ENCODE measurements at regions not wholly inside any gene's neighbourhood (a gene's known extent, or its start where the extent isn't known, plus 50 kb on each side); places are given as distances from the start of the nearest gene placed in this dataset.

DNA sequence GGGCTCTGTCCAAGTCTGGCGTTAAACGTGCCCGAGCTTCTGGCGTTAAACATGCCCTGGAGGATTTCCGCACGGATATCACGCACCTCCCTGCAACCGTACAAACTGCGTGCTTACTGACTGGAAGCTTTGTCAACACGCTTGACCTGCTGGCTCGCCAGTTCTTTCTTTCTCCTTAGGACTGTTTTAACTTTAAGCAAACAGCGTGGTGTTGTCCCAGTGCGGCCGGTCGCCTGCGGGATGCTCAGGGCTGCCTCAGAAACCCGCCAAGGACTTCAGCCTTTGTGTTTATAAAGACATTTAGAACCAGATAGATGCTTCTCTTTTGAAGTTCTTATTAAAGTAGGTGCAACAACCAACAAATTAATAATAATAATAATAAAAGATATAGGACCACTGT is 946.0 kb downstream of the RAB28 start:
- no peaks in the 10 kb centered on the region for H3K9me3 ChIP-seq (replicated peaks; ENCODE audit: insufficient read depth, low read length)
- H2AFZ ChIP-seq (ENCODE audit: low read length), result no peak overlapping the region
- no peaks in the 10 kb centered on the region for H3K27me3 ChIP-seq (replicated peaks; ENCODE audit: insufficient read depth, low read length)
- H3K36me3 ChIP-seq (replicated peaks; ENCODE audit: insufficient read depth, low read length), result no peaks in the 10 kb centered on the region
- H3F3A ChIP-seq (ENCODE audit: insufficient read depth, low read length), result no peaks in the 10 kb centered on the region
- DNase-seq, result no peak
- H3K4me3 ChIP-seq (ENCODE audit: low read length), result no peak overlapping the region
- TF ChIP-seq EZH2 (optimal IDR thresholded peaks at IDR 0.05; ENCODE audit: low read depth, low read length), result no peak
- TF ChIP-seq, protein P1, sequence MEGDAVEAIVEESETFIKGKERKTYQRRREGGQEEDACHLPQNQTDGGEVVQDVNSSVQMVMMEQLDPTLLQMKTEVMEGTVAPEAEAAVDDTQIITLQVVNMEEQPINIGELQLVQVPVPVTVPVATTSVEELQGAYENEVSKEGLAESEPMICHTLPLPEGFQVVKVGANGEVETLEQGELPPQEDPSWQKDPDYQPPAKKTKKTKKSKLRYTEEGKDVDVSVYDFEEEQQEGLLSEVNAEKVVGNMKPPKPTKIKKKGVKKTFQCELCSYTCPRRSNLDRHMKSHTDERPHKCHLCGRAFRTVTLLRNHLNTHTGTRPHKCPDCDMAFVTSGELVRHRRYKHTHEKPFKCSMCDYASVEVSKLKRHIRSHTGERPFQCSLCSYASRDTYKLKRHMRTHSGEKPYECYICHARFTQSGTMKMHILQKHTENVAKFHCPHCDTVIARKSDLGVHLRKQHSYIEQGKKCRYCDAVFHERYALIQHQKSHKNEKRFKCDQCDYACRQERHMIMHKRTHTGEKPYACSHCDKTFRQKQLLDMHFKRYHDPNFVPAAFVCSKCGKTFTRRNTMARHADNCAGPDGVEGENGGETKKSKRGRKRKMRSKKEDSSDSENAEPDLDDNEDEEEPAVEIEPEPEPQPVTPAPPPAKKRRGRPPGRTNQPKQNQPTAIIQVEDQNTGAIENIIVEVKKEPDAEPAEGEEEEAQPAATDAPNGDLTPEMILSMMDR (IDR thresholded peaks at IDR 0.05; ENCODE audit: low read length), result no peak
- no peak for TF ChIP-seq EZH2phosphoT487 (IDR thresholded peaks at IDR 0.05; ENCODE audit: low read length)
- no peak overlapping the region for H3K4me2 ChIP-seq (ENCODE audit: low read depth, low read length)
- no peaks in the 10 kb centered on the region for H4K20me1 ChIP-seq (ENCODE audit: insufficient read depth, low read length)
- H3K9me2 ChIP-seq (replicated peaks; ENCODE audit: insufficient read depth, low read length), result no peaks in the 10 kb centered on the region
- H3K4me1 ChIP-seq (ENCODE audit: low read length), result no peaks in the 10 kb centered on the region
- no peaks in the 10 kb centered on the region for H3K79me2 ChIP-seq (ENCODE audit: low read length)
- no peak overlapping the region for H3K9ac ChIP-seq (ENCODE audit: low read length)
- no peak overlapping the region for H3K27ac ChIP-seq (ENCODE audit: low read length)

DNA sequence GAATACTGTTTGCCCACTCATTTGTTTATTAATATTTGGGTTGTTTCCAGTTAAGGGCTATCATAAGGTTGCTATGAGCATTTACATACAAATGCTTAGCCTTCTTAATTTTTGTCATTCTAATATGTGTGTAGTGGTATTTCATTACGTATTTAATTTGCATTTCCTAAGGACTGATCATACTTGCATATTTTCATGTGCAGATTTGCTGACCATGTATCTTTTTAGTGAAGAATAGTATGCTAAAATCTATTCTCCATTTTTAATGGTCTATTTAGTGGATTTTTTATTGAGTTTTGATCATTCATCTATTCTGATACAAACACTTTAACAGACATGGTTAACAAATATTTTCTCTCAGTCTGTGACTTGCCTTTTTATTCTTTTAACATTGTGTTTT is 949.5 kb downstream of the RAB28 start:
- Histone ChIP-seq H2AFZ (ENCODE audit: low read length) (no peak overlapping the region), H3K4me1 (ENCODE audit: low read length) (no peaks in the 10 kb centered on the region), H3K4me3 (ENCODE audit: low read length) (no peak overlapping the region), H3K27me3 (replicated peaks; ENCODE audit: insufficient read depth, low read length) (no peaks in the 10 kb centered on the region), H3K27ac (ENCODE audit: low read length) (no peak overlapping the region), H3F3A (ENCODE audit: insufficient read depth, low read length) (no peaks in the 10 kb centered on the region), H4K20me1 (ENCODE audit: insufficient read depth, low read length) (no peaks in the 10 kb centered on the region), H3K9me3 (replicated peaks; ENCODE audit: insufficient read depth, low read length) (no peaks in the 10 kb centered on the region), H3K4me2 (ENCODE audit: low read depth, low read length) (no peak overlapping the region), H3K9ac (ENCODE audit: low read length) (no peak overlapping the region), H3K36me3 (replicated peaks; ENCODE audit: insufficient read depth, low read length) (no peaks in the 10 kb centered on the region), H3K9me2 (replicated peaks; ENCODE audit: insufficient read depth, low read length) (no peaks in the 10 kb centered on the region), H3K79me2 (ENCODE audit: low read length) (no peaks in the 10 kb centered on the region)
- TF ChIP-seq EZH2 (optimal IDR thresholded peaks at IDR 0.05; ENCODE audit: low read depth, low read length) (no peak), EZH2phosphoT487 (IDR thresholded peaks at IDR 0.05; ENCODE audit: low read length) (no peak)
- TF ChIP-seq, protein P1 (IDR thresholded peaks at IDR 0.05; ENCODE audit: low read length), result no peak
- no peak for DNase-seq

DNA sequence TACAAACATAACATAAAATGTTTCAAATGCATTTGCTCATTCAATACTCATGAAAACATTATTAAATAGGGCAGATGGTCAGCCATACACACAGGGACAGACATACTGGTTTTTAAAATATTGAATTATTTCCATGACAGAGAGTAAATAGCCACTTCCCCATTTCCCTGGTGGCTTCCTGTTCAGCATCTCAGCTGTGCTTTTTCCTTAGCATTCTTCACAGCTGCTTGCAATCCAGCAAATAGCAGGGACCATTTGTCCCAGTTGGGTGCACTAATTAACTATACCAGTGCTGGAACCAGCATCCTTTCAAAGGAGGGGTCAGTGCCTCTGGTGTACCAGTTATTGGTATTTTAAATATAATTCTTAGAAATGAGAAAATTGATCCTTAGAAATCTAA is 964.7 kb downstream of the RAB28 start:
- Histone ChIP-seq H2AFZ (ENCODE audit: low read length) (no peak overlapping the region), H3K27me3 (replicated peaks; ENCODE audit: insufficient read depth, low read length) (no peaks in the 10 kb centered on the region), H3K4me1 (ENCODE audit: low read length) (no peaks in the 10 kb centered on the region), H3K9me2 (replicated peaks; ENCODE audit: insufficient read depth, low read length) (no peaks in the 10 kb centered on the region), H3K9me3 (replicated peaks; ENCODE audit: insufficient read depth, low read length) (no peaks in the 10 kb centered on the region), H3K9ac (ENCODE audit: low read length) (no peak overlapping the region), H3K79me2 (ENCODE audit: low read length) (no peaks in the 10 kb centered on the region), H4K20me1 (ENCODE audit: insufficient read depth, low read length) (no peaks in the 10 kb centered on the region), H3F3A (ENCODE audit: insufficient read depth, low read length) (no peaks in the 10 kb centered on the region), H3K27ac (ENCODE audit: low read length) (no peak overlapping the region), H3K4me2 (ENCODE audit: low read depth, low read length) (no peak overlapping the region), H3K36me3 (replicated peaks; ENCODE audit: insufficient read depth, low read length) (no peaks in the 10 kb centered on the region), H3K4me3 (ENCODE audit: low read length) (no peak overlapping the region)
- TF ChIP-seq EZH2phosphoT487 (IDR thresholded peaks at IDR 0.05; ENCODE audit: low read length) (no peak), EZH2 (optimal IDR thresholded peaks at IDR 0.05; ENCODE audit: low read depth, low read length) (no peak)
- TF ChIP-seq, protein P1 (IDR thresholded peaks at IDR 0.05; ENCODE audit: low read length), result no peak
- DNase-seq, result no peak
